SHP77 treated with DMSO at 0.1 percent for 48 hours (cell line): ENCODE measurements at regions not wholly inside any gene's neighbourhood (a gene's known extent, or its start where the extent isn't known, plus 50 kb on each side); places are given as distances from the start of the nearest gene placed in this dataset.
"Not testable (repeated sequence)": the region's sequence is repeated elsewhere in the genome, so short reads cannot be mapped to it uniquely, and the experiment has no call there.

Source experiments
- DNase-seq: peaks from one replicate; lab custom pipeline; 2025; lab: John Stamatoyannopoulos, UW

DNA sequence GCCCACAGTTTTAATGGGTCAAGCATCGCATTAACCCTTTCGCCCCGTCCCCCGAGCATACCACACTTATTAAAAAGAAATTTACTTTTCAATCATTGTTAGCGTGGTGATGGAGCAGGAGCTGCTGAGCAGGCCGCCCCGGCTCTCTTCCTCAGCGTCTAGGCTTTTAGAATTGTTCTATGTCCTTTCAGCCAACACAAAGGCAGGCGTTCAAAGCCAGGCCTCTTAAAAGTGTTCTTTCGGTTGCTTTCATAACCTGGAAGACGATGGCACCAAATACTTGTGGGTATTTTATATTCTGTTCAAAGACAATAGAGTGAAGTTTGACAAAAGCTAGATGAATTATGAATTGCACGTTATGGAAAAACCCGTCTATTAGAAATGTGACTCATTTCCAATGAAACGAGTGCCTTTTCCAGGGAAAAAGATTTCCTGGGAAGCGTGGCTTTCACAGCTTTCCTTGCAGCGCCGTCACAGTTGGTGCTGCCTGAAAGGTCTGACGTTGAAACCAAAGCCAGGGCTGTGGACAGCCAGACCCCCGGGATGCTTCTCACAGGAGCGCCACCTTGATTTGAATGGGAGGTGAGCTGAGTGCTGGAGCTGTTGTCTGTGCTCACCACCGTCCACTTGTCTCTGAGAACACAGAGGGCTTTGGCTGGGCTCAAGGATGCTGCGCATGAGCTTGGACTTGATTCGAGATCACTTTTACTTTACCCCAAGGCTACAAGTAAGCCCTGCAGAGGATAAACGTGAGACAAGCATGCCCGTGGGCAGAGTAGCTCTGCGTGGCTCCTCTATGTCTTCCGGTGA lies 78.8 kb downstream of the SOX1 start:
- no peak for DNase-seq

DNA sequence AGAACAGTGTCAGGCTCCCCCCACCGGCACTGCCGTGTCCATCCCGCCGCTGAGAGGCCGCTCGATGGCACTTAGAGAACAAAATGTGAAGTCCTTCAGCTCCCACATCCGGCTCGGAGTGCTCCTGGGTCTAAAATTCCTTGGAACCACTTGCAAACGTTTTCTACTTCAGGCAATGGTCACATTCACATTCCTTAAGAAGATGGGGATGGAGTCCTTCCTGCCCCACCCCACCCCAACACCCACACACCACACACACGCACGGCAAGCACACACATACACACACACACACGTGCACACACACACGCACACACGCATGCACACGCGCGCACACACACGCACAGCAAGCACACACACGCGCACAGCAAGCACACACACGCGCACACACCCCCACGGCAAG lies 83.4 kb downstream of the SOX1 start:
- no peak for DNase-seq

DNA sequence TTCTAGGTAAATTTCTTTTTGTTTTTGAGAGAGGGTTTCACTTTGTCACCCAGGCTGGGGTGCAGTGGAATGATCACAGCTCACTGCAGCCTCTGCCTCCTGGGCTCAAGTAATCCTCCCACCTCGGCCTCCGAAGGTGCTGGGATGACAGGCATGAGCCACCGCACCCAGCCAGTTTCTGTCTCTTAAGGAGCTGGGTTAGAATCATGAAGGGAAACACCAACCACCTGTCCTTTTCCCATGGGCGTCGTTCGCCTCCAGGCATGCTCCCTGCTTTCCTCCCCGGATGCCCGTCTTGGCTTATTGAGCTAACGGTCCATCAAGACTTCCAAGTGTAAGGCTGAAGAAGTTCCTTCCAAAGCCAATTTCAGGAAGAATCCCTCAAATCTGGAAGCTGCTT lies 85.9 kb downstream of the SOX1 start:
- DNase-seq, result no peak

DNA sequence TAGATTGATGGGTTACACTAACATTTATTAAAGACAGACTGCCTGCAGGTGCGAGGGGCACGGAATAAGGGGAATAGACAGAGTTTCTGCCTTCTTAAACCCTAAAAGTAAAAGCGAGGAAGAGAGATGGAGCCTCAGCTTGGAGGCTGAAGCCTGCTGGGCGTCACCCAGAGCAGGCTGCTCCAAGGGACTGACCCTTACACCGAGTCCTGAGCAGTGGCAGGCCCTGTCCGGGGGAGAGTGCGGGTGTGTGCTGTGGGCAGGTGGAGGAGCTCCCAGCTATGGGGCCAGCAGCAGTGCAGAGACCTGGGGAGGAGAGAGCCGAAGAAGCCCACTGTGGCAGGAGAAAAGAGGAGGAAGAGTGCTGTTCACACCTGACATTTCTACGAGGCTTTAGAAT lies 86.4 kb downstream of the SOX1 start:
- DNase-seq, result no peak

DNA sequence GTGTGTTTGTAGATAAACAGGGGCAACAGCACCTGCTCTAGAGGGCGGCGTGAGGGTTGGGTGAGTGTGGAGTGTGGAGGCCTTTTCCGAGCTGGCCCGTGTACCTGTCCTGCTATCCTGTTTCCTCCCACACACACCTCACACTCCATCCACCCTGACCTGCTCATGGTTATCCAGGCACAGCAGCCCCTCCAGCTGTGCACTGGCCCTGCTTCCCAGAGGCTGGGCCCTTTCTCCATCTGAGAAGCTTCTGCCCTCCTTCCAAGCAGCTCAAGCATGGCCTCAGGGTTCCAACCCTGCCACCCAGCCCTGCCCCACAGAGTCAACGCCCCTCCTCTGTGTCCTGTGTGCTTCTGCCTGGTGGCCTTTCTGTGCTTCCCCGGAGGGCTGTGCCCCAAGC lies 86.9 kb downstream of the SOX1 start:
- DNase-seq, result no peak

DNA sequence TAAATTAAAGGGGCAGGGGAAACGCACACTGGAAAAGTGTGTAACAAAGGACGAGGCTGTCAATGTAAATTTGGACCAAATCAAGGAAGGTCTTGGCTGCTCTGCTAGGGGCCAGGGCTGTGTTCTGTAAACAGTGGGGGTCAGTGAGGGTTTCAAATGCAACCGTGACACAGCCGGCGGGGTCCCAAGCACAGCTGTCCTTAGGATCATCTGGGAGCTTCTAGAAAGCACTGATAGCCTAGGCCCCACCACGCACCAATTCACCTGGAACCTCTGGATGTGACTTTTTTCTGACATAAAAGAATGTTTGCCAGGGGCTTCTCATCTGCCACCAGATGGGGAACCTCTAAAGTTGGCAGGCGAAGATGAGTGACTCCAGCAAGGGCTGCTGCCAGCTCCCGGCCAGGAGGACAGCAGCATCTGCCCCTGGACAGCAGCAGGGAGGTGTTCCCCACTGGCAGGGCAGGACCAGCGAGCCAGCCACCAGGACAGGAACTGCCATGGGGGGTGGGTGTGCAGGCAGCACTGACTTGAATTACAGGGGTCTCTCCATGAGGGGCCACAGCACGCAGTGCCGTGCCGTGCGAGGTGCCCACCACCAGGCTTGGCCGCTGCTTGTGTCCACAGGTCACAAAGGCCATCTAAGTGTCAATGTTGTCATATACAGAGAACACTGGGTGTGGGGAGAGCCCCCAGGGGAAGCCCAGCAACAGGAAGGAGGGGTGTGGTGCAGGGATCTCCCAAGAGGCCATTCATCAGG lies 87.5 kb downstream of the SOX1 start:
- no peak for DNase-seq

DNA sequence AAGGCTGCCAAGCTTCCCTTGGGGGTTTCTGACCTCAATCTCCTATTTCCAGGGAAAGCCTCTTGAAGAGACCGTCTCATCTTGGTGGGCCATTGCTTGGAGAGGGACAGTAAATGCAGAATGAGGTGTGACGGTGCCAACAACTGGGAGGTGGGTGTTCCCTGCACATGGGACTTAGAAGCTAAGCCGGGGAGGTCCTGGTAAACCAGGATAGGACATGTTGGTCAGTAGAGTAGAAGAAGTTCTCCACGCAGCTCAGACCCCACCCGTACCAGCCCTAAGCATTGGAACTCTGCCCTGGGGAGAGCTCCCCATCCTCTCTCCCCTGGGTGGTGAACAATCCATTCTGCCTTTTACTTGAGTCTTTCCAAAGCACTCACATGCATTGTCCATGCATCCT lies 92.0 kb downstream of the SOX1 start:
- no peak for DNase-seq

DNA sequence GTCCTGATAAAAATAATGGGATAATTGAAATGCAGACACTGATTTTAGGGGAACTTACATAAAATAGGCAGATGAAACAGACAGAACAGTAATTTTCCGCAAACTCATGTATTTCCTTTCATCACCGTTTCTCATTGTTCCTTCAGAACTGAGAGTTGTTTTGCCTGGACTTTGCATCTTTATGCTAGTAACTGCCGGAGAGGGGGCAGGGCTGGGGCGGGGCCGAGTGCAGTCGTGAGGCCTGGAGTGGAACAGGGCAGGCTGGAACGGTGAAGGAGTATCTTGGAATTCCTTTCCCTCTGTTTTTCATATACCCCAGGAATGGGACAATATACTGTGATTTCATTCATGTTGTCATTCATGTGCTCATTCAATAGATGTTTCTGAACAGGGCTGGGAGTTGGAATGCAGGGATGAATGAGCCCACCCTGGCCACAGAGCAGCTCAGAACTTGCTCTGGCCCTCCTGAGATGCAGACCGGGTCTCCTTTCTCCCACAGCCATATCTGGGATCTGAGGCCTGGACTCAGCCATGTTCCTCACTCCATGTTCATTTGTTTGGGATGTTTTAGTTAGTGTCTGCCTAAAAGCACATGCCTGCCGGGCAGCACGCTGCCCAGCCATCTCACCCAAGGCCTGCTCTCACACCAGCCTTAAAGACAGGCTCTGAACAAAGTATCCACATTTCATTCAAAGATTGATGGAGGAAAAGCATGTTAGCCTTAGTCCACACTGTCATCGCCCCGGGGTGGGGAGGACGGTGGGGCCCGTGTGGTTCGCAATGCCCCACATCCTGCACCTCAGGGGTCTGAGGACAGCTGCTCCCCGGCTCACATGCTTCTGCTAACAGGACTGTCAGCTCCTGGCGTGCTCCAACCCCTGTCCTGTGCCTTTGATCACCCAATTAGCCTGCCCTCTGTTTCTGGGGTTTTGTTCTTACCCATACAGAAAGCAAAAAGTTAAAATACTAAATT lies 92.9 kb downstream of the SOX1 start:
- no peak for DNase-seq

DNA sequence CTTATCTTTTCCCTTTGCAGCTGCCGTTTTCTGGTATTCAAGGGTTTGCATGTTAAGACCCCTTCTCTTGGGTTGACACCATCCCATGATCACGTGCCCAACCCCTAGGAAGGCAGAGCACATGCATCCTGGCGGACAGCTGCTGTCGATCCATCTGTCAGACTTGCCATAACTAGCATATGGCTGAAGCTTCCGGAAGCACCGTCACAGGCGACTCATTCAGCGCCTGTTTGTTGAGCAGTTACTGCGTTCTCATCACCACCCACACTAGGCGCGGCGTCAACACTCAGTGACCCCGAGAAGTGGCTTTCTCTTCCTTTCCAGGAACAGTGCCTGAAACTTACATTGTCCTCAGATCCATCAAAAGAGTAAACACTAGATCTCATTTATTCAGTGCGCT lies 93.6 kb downstream of the SOX1 start:
- no peak for DNase-seq

DNA sequence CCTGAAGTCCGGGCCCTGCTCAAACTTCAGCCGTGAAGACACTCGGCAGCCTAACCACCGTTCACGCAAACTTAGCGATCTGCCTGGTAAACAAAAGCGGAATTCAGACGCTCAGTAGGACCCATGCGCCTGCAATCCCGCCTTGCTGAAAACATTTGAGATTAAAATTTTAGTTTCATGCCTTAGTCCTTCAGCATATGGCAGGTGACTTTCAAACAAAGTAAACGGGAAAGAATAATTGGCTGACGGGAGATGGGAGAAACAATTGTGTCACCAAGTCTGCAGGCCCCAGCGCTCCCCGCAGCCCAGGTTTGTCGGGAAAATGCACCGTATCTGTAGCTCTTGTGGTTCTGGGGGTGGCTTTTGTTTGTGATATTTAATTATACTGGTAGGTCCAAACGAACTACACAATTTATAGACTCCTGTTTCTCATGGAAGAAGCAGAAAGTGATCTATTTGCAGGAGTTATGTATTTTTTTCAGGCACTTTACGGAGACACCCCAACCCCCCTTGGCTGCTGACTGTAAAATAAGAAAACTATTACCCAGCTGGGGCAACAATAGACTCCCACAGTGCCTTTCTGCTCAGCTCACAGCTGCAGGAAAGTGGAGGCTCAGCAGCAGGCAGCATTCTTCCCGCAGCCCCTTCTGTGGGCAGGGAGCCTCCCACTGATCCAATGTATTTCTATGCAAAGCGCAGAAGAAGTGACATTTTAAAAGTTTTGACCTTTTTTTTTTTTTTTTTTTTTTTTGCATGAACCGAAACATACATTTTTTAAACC lies 94.8 kb downstream of the SOX1 start:
- DNase-seq, result no peak

DNA sequence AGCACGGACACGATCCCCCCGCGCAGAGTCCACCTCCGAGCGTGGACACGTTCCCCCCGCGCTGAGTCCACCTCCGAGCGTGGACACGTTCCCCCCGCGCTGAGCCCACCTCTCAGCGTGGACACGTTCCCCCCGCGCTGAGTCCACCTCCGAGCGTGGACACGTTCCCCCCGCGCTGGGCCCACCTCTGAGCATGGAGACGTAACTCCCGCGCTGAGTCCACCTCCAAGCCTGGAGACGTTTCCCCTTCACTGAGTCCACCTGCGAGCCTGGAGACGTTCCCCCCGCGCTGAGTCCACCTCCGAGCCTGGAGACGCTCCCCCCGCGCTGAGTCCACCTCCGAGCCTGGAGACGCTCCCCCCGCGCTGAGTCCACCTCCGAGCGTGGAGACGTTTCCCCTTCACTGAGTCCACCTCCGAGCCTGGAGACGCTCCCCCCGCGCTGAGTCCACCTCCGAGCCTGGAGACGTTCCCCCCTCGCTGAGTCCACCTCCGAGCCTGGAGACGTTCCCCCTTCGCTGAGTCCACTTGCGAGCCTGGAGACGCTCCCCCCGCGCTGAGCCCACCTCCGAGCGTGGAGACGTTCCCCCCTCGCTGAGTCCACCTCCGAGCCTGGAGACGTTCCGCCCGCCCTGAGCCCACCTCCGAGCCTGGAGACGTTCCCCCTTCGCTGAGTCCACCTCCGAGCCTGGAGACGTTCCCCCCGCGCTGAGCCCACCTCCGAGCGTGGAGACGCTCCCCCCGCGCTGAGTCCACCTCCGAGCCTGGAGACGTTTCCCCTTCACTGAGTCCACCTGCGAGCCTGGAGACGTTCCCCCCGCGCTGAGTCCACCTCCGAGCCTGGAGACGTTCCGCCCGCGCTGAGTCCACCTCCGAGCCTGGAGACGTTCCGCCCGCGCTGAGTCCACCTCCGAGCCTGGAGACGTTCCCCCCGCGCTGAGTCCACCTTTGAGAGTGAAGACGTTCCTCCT lies 97.0 kb downstream of the SOX1 start:
- DNase-seq, result not testable (repeated sequence)

DNA sequence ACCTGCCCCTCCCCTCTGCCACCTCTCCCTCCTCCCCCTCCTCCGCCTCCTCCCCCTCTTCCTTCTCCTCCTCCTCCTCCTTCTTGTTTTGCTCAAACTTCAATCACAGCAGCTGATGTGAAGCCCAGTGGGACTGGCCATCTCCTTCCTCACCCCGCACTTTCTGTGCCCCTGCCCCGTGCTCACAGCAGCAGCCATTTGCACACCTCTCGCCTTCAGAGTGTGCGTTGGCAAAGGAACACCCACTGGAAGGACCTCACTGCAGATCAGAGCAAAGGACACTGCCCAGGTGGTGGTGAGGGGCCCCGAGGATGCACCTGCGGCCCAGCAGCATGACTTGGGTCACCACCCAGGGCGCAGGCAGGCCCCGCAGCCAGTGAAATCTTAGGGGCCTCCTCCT lies 98.8 kb downstream of the SOX1 start:
- no peak for DNase-seq

DNA sequence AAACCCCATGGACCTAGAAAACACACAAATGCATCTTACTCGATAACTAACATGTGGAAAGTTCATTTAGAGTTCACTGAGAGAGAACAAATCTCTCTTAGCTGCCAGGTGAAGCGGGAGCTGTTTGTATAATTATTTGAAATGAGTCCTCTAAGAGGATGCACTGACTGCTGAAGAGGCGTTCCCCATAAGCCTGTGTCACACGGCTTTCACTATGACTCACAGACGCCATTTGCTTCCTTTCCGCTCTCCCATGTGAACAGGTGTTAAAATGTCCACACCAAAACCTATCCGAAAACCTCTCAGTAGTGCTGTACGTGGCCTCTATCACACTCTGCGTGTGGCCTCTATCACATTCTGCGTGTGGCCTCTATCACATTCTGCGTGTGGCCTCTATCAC lies 101.8 kb downstream of the SOX1 start:
- no peak for DNase-seq

DNA sequence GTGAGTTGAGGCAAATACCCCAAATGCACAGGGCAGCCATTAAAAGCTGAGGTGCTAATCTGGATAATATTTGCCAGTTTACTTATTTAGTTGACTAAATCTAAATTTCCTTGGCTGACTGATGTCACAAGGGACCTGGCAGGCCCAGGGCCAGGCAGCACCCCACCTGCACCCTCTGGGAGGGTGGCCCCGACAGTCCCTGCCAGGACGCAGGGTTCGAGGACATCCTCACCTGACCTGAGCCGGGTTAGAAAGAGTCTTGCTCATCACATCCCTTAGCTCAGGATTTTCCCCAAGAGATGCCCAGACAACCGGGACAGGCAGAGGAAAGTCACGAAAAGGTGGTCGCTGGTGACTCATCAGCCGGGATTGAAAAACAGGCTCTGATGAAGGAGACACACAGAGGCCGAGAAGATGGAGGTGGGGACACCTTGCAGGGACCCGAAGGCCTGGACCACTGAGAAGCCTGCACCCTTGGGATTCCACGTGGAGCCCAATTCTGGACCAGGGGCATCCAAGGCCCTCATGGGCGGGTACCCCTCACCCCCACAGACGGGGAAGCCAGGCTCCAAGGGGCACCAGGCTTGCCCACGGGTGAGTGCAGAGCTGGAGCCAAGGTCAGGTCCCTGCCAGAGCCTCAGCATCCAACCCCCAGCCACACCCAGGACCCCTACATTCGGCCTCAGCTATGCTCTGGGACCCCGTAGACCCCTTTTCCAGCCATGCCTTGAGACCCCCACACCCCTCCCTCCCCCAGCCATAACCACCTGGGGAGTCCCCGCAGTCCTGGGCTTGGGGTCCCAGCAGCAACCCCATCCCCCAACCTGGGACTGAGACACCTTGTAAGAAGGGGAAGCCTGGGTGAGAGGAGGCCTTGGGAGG lies 103.2 kb downstream of the SOX1 start:
- no peak for DNase-seq

DNA sequence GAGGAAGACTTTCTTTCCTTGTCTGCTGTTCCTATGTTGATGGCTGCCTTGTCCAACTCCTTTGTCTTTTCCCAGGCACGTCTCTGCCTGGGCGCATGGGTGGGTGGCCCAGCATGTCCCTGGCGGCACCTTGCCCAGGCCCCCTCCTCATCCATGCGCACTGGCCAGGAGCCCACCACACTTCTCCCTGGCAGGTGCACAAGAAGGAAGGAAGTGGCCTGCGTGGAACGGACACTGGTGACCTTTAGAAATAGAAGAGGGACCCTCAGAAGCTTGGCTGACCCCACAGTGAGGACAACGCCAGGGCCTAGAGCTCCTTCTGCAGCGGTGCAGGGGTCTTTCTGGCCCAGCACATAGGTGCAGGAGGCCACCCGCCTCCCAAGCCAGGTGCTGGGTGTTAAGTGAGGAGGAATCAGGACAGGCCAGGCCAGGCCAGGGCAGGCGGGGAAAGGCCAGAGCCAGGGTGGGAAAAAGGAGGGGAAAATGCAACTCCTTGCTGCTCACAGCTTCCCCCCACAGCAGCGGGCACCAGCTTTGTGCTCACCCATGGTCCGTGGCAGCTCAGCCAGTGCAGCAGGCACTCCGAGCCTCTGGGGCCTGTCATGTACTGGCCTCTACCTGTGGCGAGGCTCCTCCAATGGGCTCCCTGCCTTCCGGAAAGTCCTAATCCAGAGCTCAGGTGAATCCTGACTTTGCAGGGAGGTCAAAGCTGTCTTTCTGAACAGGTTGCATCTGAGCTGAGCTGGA lies 104.0 kb downstream of the SOX1 start:
- DNase-seq, result no peak

DNA sequence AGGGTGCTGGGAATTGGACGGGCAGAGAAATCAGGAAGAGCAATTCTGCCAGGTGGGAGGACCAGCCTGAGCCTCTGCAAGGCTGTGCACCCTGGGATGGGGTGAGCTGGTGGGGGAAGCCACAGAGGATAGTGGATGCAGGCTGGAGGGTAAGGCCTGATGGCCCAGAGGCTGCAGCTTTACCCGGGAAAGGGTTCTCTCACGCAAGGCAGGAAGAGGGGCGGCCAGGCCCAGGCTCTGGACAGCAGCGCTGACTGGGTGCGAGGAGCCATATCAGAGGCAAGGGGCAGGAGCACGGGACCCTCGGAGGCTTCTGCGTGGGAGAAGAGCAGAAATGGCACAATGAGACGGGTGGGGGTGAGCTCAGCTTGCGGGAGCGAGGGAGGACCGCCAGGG lies 104.6 kb downstream of the SOX1 start:
- DNase-seq, result no peak

DNA sequence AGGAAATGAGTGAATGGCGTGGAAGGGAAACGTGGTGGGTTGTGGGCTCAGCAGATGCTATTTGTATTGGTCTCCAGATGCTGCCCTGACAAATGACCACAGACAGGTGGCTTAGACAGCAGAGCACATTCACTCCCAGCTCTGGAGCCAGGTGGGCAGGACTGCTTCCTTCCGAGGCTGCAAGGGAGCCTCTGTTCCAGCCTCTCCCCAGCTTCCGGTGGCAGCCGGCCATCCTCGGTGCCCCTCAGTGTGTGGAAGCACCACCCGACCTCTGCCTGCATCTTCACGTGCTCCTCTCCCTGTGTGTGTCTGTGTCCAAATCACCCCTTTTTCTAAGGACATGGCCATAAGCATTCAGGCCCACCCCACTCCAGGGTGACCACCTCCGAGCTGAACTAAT lies 105.1 kb downstream of the SOX1 start:
- DNase-seq, result no peak

DNA sequence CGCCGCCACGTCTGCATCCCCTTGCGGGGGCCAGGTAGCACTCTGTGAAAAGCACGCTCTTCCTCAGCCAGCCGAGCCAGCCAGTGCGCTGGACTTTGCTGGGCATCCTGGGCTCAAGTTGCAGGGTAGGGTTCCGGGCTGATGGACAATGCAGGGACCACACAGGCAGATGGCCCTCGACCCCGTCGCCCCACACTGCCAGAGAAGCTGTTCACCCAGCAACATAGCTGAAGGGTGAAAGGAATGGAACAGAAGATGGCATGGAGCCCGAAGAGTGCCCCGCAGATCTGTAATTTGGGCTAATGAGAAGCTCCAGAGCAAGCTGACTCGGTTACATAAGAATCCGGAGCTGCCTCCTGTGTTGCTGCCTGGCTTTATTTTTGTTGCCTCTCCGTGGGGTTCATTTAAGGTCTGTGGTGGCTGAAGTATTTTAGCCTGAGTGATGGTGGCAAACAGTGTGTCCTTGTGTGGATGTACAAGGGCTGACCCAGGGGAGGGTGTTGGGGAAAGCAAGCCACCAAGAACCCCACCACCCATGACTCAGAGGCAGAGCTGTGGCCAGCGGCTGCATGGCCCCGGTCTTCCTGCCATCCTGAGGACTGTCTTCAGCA lies 105.8 kb downstream of the SOX1 start:
- DNase-seq, result no peak
